ENCODE measurements at regions not wholly inside any gene's neighbourhood (a gene's known extent, or its start where the extent isn't known, plus 50 kb on each side); places are given as distances from the start of the nearest gene placed in this dataset.

DNA sequence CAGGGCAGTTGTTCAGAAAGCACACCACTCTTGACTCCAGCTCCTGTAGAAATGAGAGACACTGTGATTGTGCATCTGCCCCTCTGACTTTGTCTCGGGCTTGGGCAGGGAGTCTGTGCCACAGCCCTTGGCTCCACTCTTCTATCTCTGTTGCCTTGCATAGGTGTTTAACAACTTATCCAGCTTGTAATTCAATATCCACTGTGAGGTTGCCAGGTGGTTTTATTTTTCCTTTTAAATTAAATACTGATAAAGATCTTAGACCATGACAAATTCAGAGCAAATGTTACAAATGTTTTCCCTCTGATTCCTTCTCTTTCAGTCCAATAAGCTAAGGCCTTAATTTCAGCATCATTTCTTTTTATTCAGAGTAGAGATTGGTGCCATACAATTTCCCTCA, 421.7 kb downstream of the STK39 start:
- H3K27ac Mint-ChIP-seq (ENCODE audit: unreplicated experiment): no peak overlapping the region
- no peaks in the 10 kb centered on the region for H3K27me3 Mint-ChIP-seq (ENCODE audit: low read depth)
- H3K9me3 Mint-ChIP-seq: no peaks in the 10 kb centered on the region
- no peak overlapping the region for H3K4me3 Mint-ChIP-seq
- H3K36me3 Mint-ChIP-seq (ENCODE audit: low read depth): peaks cover 5% of the 10 kb centered on the region
- peaks cover 6% of the 10 kb centered on the region for H3K4me1 Mint-ChIP-seq
- no peak for TF ChIP-seq CTCF (conservative IDR thresholded peaks at IDR 0.05)
- DNase-seq (ENCODE audit: low read depth, low spot score): no peak

DNA sequence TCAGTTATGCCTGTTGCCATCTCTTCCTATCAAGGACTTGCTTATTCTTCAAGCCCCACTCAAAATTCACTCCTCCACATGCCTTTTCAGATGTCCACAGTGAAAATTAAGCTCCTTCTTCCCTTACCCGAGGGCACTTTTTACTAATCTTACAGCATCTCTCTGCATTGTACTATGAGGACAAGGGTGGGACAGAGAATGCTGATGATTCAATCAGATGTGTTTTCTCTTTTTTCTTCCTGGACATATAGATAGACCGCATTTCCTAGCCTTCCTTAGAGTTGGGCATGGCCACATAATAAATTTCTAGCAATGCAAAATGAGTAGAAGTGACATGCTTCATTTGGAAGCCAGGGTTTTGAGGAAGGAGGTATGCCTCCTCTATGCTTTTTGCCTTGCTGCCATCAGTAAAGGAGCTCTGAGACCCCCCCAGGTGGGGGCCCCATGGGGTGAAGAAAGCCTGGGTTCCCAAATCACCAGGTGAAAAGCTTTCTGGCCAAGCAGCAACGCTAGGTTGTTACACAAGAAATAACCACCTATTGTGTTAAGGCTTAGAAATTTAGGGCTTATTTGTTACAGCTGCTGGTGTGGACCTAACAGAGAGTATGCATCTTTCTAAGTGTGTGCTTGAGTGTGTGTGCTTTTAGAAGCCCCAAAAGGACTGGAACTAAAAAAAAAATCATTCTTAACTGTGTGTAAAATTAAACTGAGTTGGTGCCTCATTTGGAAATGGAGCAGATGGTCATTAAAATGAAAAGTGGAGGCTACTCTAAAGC, 424.5 kb downstream of the STK39 start:
- no peak for TF ChIP-seq CTCF (conservative IDR thresholded peaks at IDR 0.05)
- H3K4me3 Mint-ChIP-seq: no peak overlapping the region
- no peak overlapping the region for H3K27ac Mint-ChIP-seq (ENCODE audit: unreplicated experiment)
- no peaks in the 10 kb centered on the region for H3K27me3 Mint-ChIP-seq (ENCODE audit: low read depth)
- H3K36me3 Mint-ChIP-seq (ENCODE audit: low read depth): no peaks in the 10 kb centered on the region
- H3K4me1 Mint-ChIP-seq: no peaks in the 10 kb centered on the region
- DNase-seq (ENCODE audit: low read depth, low spot score): no peak
- no peaks in the 10 kb centered on the region for H3K9me3 Mint-ChIP-seq

DNA sequence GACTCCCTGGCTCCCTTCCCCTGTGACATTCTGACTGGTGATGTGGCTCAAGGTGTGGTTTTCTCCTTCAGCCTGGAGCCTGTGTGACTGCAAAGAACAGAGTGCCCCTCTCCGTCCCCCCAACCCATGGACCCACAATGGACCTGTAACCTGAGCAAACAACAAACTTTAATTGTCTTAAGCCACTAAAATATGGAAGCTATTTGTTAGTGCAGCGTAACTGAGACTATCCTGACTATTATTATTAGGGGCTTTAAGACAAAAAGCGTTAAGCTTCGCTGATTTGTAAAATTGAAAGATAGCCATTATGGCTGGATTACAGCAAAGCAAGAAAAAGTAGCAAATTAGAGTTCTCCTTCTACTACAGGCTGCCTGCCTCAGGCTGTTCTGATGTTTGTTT, 426.9 kb downstream of the STK39 start:
- no peak for TF ChIP-seq CTCF (conservative IDR thresholded peaks at IDR 0.05)
- no peaks in the 10 kb centered on the region for H3K36me3 Mint-ChIP-seq (ENCODE audit: low read depth)
- H3K9me3 Mint-ChIP-seq: no peaks in the 10 kb centered on the region
- no peaks in the 10 kb centered on the region for H3K4me1 Mint-ChIP-seq
- H3K27ac Mint-ChIP-seq (ENCODE audit: unreplicated experiment): no peak overlapping the region
- no peaks in the 10 kb centered on the region for H3K27me3 Mint-ChIP-seq (ENCODE audit: low read depth)
- DNase-seq (ENCODE audit: low read depth, low spot score): no peak
- H3K4me3 Mint-ChIP-seq: no peak overlapping the region

DNA sequence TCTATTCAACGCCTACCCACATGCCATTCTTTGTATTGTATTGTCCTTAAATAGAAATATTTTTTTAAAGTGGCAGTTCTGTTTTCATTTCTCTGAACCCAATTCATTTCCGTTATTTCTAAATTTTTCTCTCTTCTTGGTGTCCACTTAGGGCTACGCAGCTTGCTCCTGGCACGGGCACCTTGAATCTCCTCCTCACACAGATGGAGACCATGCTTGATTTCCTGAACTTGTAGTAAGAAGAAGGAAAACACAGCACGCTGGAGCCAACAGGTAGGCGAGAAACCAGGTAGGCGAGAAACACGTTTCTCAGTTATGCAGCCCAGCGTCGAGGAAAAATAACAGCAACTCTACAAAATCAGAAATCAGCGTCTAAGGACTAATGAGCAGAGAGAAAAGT, 428.9 kb downstream of the STK39 start:
- no peak for TF ChIP-seq CTCF (conservative IDR thresholded peaks at IDR 0.05)
- no peak overlapping the region for H3K27ac Mint-ChIP-seq (ENCODE audit: unreplicated experiment)
- no peak overlapping the region for H3K4me3 Mint-ChIP-seq
- no peak for DNase-seq (ENCODE audit: low read depth, low spot score)
- no peaks in the 10 kb centered on the region for H3K9me3 Mint-ChIP-seq
- no peaks in the 10 kb centered on the region for H3K4me1 Mint-ChIP-seq
- H3K36me3 Mint-ChIP-seq (ENCODE audit: low read depth): no peaks in the 10 kb centered on the region
- H3K27me3 Mint-ChIP-seq (ENCODE audit: low read depth): no peaks in the 10 kb centered on the region

DNA sequence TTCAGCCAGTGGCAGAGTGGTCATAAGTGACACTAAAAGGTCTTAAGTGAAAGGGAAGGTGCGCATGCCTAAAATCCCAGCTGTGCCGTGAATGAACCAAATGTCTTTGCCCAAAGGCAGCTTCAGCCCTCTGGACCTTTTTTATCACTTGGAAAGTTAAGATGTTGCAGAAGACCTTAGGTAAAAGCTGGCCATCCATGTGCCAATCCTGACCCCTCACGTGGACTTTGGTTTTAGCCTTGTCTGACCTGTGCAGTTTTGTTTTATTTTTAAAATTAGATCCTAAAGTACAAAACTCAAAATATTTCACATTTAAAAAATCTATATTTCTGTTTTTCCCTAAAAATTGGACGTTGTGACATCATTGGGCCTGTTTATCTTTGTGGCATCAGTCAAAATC, 429.5 kb downstream of the STK39 start:
- H3K27me3 Mint-ChIP-seq (ENCODE audit: low read depth): no peaks in the 10 kb centered on the region
- H3K36me3 Mint-ChIP-seq (ENCODE audit: low read depth): no peaks in the 10 kb centered on the region
- H3K27ac Mint-ChIP-seq (ENCODE audit: unreplicated experiment): no peak overlapping the region
- no peak overlapping the region for H3K4me3 Mint-ChIP-seq
- no peak for DNase-seq (ENCODE audit: low read depth, low spot score)
- no peaks in the 10 kb centered on the region for H3K4me1 Mint-ChIP-seq
- no peak for TF ChIP-seq CTCF (conservative IDR thresholded peaks at IDR 0.05)
- H3K9me3 Mint-ChIP-seq: no peaks in the 10 kb centered on the region

All from neural crest cell (in vitro differentiated cells).